ENCODE measurements at regions not wholly inside any gene's neighbourhood (a gene's known extent, or its start where the extent isn't known, plus 50 kb on each side); places are given as distances from the start of the nearest gene placed in this dataset.
"Not testable (repeated sequence)": the region's sequence is repeated elsewhere in the genome, so short reads cannot be mapped to it uniquely, and the experiment has no call there.

DNA sequence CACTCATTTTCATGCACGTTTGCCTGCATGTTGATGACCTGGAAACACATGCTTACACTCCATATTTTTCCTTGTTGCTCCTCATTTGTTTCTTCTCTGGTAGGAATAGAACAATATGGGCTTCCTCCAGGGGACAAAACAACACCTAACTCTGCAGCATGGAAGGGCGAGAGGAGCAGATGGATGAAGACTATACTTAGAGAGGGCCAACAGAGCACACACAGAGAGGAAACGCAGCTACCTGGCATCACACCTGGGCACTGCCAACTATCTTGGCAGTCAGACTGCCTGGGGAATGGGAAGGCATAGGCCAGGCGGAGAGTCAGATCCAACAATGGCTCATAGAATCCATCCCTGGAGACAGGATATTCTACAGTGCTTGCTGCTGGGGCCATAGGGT lies 290.9 kb downstream of the CD83 start:
- no peak for DNase-seq

DNA sequence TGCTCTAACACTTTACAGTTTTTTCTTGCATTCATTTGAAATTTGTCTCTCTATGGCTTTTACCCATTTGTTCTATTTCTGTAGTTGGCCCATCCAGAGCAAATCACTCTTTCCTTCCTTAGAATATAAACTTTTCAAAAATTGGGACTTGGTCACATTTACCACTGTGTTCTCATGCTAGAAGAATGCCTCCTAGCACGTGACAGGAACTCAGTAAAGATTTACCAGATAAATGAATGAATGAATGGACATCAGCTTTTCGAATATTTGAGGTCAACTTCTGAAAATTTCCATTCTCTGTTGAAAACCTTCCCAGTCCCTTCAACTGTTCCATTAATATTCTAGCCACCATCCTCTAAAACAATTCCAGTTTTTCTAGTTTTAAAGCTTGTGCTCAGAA lies 294.5 kb downstream of the CD83 start:
- no peak for DNase-seq

DNA sequence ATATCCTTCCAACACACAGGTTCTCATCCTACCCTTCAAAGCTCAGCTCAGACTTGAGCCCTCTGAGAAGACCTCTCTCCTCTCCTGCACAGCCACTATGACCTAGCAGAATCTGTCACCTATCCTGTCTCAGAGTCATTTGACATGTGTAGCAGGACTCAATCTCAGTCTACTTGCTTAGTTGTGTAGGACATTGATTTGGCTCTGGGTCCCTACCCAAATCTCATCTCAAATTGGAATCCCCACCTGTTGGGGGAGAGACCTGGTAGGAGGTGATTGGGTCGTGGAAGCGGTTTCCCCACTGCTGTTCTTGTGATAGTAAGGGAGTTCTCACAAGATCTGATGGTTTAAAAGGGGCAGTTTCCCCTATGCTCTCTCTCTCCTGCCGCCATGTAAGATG lies 297.9 kb downstream of the CD83 start:
- no peak for DNase-seq

- no peak for DNase-seq
Observed at GRCh38 chr6:14417377-14417776, 299.8 kb downstream of the CD83 start.

GRCh38 chr6:14419224-14419623 lies 301.7 kb downstream of the CD83 start:
- DNase-seq: not testable (repeated sequence)

DNA sequence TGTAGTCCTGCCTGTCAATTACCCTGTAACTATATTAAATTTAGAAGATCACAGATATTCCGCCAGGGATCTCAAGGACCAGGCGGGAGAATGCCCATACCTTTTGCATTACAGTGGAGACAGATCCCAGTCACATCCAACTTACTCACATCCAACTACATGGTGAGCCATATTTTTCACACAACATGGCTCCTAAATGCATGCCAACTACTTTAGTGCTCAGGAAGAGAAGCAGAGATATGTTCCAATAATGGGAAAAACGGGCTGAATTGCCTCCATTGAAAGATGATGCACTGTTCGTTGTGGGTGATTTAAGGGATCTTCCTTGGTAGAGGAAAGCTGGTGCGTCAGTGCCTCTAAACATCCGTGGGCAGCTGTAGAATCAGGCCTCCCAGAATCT lies 304.5 kb downstream of the CD83 start:
- DNase-seq: no peak

DNA sequence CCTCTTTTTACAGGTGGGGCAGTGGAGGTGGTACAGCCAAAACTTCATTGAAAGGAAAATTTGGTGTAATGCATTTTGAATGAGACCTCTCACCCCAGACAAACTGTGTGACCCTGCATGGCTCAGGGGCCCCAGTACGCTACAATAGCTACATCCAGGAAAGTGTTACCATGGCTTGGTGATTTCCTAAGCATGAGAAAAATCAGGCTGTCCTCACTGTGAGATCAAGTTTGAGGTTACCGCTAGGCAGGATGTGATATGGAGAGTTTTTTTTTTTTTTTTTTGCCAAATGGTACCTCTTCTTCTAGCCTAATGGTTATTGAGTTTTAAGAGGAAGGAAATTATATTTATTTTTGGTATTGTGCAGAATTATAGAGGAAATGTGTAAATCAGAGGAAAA lies 305.3 kb downstream of the CD83 start:
- DNase-seq: no peak

- no peak for DNase-seq
Observed at GRCh38 chr6:14423330-14423729, 305.8 kb downstream of the CD83 start.

DNA sequence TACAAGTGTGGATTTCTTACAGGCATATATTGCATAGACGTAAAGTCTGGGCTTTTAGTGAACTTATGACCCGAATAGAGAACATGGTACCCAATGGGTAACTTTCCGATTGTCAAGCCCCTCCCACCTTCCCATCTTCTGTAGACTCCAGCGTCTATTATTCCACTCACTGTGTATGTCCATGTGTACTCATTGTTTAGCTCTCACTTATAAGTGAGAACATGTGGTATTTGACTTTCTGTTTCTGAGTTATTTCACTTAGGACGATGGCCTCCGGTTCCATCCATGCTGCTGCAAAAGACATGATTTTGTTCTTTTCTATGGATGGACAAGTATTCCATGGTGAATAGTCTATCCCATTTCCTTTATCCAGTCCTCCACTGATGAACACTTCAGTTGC lies 306.4 kb downstream of the CD83 start:
- no peak for DNase-seq

DNA sequence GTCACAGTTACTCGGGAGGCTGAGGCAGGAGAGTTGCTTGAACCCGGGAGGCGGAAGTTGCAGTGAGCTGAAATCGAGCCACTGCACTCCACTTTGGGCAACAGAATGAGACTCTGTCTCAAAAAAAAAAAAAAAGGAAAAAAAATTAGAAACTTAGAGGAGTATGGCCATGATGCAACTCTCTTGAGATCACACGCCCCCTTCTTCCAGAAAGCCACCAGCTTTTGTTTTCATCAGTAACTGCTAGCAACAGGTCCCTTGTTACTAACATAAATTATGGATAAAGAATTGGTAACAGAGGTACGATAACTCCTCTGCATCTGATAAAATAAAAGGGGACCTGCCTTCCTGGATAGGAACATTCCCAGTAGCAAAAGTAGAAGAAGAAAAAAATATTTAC lies 308.2 kb downstream of the CD83 start:
- no peak for DNase-seq

GRCh38 chr6:14426281-14426680 lies 308.7 kb downstream of the CD83 start:
- DNase-seq: no peak

- no peak for DNase-seq
Observed at GRCh38 chr6:14428269-14428668, 310.7 kb downstream of the CD83 start.

DNA sequence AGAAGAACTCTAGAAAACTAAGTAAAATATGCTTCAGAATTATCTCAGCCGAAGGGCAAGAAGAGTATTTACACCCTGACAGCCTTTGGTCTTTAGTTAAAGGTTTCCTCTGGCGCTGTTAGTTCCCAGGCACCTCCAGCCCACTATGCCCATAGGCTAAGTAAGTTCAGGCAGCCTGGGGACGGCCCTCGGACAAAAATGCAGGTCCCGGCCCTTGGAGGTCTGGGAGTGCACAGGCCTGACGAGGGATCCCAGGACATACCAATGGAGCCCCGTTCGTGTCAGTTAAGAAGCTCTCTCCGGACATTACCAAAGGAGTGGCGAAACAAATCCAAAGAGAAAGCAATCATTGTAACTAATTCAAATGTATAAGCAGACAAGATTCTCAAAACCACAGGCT lies 311.8 kb downstream of the CD83 start:
- DNase-seq: no peak

- no peak for DNase-seq
Observed at GRCh38 chr6:14430218-14430617, 312.6 kb downstream of the CD83 start.

GRCh38 chr6:14431385-14432330 lies 314.1 kb downstream of the CD83 start:
- no peak for DNase-seq

GRCh38 chr6:14434916-14435690 lies 317.5 kb downstream of the CD83 start:
- DNase-seq: no peak

- DNase-seq: no peak
Observed at GRCh38 chr6:14436592-14437132, 319.1 kb downstream of the CD83 start.

GRCh38 chr6:14439419-14439818 lies 321.8 kb downstream of the CD83 start:
- no peak for DNase-seq

DNA sequence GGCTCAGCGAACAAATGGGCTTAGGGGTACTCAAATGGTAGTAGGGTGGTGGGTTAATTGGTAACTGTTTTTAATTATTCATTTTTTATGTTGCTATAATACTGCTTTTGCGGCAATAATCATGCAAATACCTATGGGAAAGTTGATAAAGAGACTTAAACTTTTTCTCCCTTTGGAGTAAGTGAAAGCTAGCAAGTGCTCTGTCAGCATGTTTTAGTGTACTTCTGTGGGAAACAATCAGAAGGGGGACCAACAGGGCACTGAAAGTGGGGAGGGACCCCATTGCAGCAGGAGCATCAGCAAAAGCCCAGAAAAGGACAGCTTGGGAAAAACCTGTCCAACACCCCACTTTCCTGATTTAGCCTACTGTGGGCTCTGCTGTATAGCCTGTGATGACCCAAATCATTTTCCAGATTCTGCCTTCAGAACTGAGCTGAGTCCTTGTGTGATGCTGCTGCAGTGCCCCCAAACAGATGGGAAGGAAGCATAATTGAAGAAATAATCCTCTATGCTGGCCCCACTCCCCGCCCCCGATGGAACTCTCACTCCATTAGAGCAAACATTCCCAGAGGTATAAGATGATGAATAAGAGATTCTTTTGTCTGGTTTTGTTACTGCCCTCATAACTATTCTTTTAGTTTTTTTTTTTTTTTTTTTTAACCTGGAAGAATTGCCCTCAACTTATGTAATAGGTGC lies 322.8 kb downstream of the CD83 start:
- DNase-seq: no peak

DNA sequence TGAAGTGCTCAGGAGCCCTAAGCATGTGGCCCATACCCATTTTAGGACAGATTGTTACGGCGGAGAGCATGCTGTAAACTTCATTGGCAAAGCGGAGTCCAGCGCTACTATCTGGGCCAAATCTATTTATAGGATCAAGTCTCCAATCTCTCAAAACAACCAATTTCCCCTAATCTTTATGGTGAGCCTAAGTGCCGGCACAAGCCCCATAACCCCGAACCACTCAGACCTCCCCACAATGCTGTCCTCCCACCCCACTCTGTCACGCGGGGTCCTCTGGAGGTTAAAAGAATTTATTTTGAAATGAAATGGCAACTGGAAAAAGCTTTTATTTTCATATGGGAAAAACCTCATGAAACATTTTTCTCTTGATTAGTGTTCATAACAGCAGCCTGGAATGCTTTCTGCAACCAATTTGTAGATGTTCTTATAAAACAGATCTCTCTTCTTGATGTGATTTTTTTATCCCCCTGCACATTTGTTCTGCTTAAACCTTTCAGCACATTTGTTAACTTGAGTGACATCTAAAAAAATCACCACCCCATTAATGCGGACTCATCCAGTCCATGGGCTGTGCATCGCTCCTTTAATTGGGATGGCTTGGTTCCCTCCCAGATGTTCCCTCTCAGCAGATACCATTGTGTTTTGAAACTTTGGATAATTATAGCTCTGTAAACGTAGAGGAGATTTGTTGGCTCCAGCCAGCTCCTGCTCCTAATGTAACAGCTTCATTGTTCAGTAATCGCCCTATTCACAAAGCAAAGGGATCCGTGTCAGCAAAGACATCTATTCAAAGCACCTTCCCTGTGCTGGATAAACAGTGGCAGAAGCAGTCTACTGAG lies 323.6 kb downstream of the CD83 start:
- peak; percentile 64 for DNase-seq

GRCh38 chr6:14442242-14442641 lies 324.7 kb downstream of the CD83 start:
- no peak for DNase-seq

DNA sequence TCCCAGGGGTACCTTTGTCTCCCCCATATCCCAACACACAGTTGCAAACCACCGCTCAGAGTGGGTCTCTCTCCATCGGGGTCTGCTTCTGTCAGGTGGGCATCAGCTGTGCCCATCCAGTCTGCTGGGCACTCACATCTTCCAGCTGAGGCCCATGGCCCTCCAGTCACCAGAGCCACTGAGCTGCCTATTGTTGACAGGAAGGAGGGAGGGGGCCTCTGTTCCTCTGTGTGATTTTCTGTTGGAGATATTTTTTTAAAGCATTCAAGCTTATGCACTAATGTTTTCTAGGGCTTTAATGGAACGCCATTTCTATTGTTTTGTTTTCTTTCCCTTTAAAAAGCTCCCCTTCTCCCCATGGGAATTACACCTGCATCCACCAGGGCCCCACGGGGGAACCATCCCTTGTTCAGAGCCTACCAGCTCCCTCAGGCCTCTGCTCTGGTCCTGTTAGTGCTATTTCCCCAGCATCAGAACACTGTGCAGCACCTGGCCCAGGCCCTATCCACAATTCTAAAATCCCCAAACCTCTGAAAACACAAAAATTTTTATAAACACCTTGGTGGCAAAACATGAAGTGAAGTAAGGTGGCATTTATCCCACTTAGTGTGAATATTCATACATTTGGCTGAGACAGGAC lies 326.2 kb downstream of the CD83 start:
- no peak for DNase-seq
